K562 (cell line): ENCODE measurements at regions not wholly inside any gene's neighbourhood (a gene's known extent, or its start where the extent isn't known, plus 50 kb on each side); places are given as distances from the start of the nearest gene placed in this dataset.

Experiments used
- ATAC-seq: fragments of 200-7000 bp; cut with Tn5 transposase; 3 replicates; pipeline ENCODE4 v1.9.1; 2020; ENCODE audit warnings: moderate library complexity
- BruUV-seq: library from RNA; stranded (reverse); fragments of 400-500 nt; replicated peaks from 2 replicates; lab custom pipeline; 2021; lab: Mats Ljungman, UMichigan
- CTCF ChIA-PET: fragments of 300-600 bp; formaldehyde crosslinking; extraction: SDS; loops from one replicate; lab custom pipeline; 2021; ENCODE audit warnings: low intra/inter-chr PET ratio; lab: Yijun Ruan, JAX
- POLR2A ChIA-PET: fragments of 300-600, 350-650 bp; sonication (Branson Sonifier 250); formaldehyde crosslinking; extraction: SDS; loops from one replicate; lab custom pipeline; 2021; ENCODE audit warnings: antibody characterized with exemption, inconsistent platforms; lab: Yijun Ruan, JAX
- DNase-seq, 4 experiments: peaks; one replicate each; pipeline versions ENCODE4 v3.0.0 to v3.0.0-alpha.2; 2011 to 2018; ENCODE audit warnings: low spot score in 3 of 4, mixed read lengths in 3 of 4; ENCODE audit errors: extremely low read depth in 1 of 4
- FAIRE-seq: peaks from 2 replicates; lab custom pipeline; 2011; peaks lifted over from hg19 to GRCh38; lab: Jason Lieb, UNC
- H2AFZ ChIP-seq: 2 replicates; pipeline ENCODE4 v1.6.0; 2011; ENCODE audit warnings: low read depth, low read length, control low read depth, inconsistent platforms
- H3K27ac ChIP-seq: fragments of 200-600 bp; 3 replicates; pipeline ENCODE4 v1.8.0; 2011; ENCODE audit warnings: low read depth, mild to moderate bottlenecking, control low read depth, inconsistent platforms, low read length, moderate library complexity, mixed read lengths; ENCODE audit errors: extremely low read depth
- H3K27me3 ChIP-seq, 2 experiments: fragments of 300-600 bp in 1 of 2; 2 replicates in 1 of 2; 3 replicates in 1 of 2; pipeline versions ENCODE4 v1.6.0 to v1.8.0; 2011; ENCODE audit warnings: inconsistent platforms in 2 of 2, low read length in 2 of 2, mild to moderate bottlenecking in 1 of 2, mixed read lengths in 1 of 2, moderate library complexity in 1 of 2; ENCODE audit not compliant: control insufficient read depth in 2 of 2, insufficient read depth in 2 of 2
- H3K36me3 ChIP-seq: fragments of 300-600 bp; 3 replicates; pipeline ENCODE4 v1.8.0; 2011; ENCODE audit warnings: mild to moderate bottlenecking, low read length, inconsistent platforms; ENCODE audit not compliant: control insufficient read depth, insufficient read depth
- H3K4me1 ChIP-seq, 2 experiments: fragments of 200-600 bp in 1 of 2; replicated peaks in 1 of 2; 2 replicates in 1 of 2; 3 replicates in 1 of 2; pipeline versions ENCODE4 v1.5.1 to v1.8.0; 2011; ENCODE audit warnings: inconsistent platforms in 2 of 2, low read length in 2 of 2, mild to moderate bottlenecking in 1 of 2, mixed read lengths in 1 of 2, moderate library complexity in 1 of 2; ENCODE audit not compliant: control insufficient read depth in 2 of 2, insufficient read depth in 2 of 2
- H3K4me2 ChIP-seq: 2 replicates; pipeline ENCODE4 v1.6.1; 2011; ENCODE audit warnings: low read length, control low read depth, inconsistent platforms, mixed read lengths; ENCODE audit not compliant: insufficient read depth
- H3K4me3 ChIP-seq: fragments of 200-600 bp; sonication (generic), shearing (Covaris generic); 2 replicates; pipeline ENCODE4 v1.5.1; 2016; ENCODE audit warnings: control low read depth, inconsistent platforms
- H3K79me2 ChIP-seq: fragments of 200-600 bp; 3 replicates; pipeline ENCODE4 v1.8.0; 2011; ENCODE audit warnings: low read length, inconsistent platforms; ENCODE audit not compliant: control insufficient read depth, insufficient read depth
- H3K9ac ChIP-seq, 2 experiments: 2 replicates each; pipeline versions ENCODE4 v1.6.0 to v1.6.1; 2011; ENCODE audit warnings: low read depth in 2 of 2, low read length in 2 of 2, control low read depth in 1 of 2, inconsistent platforms in 1 of 2, mild to moderate bottlenecking in 1 of 2, mixed read lengths in 1 of 2; ENCODE audit not compliant: insufficient read depth in 1 of 2
- H3K9me1 ChIP-seq: one replicate; pipeline ENCODE4 v1.6.0; 2011; ENCODE audit warnings: inconsistent platforms, mild to moderate bottlenecking, low read length, moderate library complexity; ENCODE audit not compliant: control insufficient read depth, insufficient read depth
- H3K9me3 ChIP-seq: replicated peaks from 2 replicates; pipeline ENCODE4 v1.5.1; 2011; ENCODE audit warnings: low read depth, low read length, inconsistent platforms; ENCODE audit not compliant: control insufficient read depth, insufficient read depth
- H4K20me1 ChIP-seq: replicated peaks from 2 replicates; pipeline ENCODE4 v1.6.1; 2011; ENCODE audit warnings: low read length, inconsistent platforms, mixed read lengths; ENCODE audit not compliant: control insufficient read depth, insufficient read depth
- BRF1 ChIP-seq: IDR thresholded peaks from 3 replicates; pipeline ENCODE4 v1.6.1; 2011; ENCODE audit warnings: borderline replicate concordance, mild to moderate bottlenecking; ENCODE audit not compliant: insufficient read length; ENCODE audit errors: extremely low read depth
- CREM ChIP-seq: IDR thresholded peaks from 2 replicates; pipeline ENCODE4 v1.6.1; 2014; ENCODE audit warnings: antibody characterized with exemption, low read depth
- CTBP1 ChIP-seq: fragments of 450-650 bp; IDR thresholded peaks from 2 replicates; pipeline ENCODE4 v1.6.1; 2016; ENCODE audit warnings: borderline replicate concordance
- DACH1 ChIP-seq: fragments of 450-650 bp; IDR thresholded peaks from 2 replicates; pipeline ENCODE4 v1.6.1; 2018; ENCODE audit not compliant: partially characterized antibody
- ESRRB ChIP-seq: fragments of 250-450 bp; sonication (Bioruptor Pico); IDR thresholded peaks from 2 replicates; pipeline ENCODE4 v1.5.0; 2020; ENCODE audit warnings: mild to moderate bottlenecking, moderate library complexity, borderline replicate concordance
- EZH2 ChIP-seq: IDR thresholded peaks from 2 replicates; pipeline ENCODE4 v1.6.1; 2012; ENCODE audit warnings: low read depth, mild to moderate bottlenecking, inconsistent platforms, low read length, borderline replicate concordance
- GATAD2B ChIP-seq: fragments of 450-650 bp; IDR thresholded peaks from 2 replicates; pipeline ENCODE4 v1.6.1; 2017; ENCODE audit warnings: mild to moderate bottlenecking, borderline replicate concordance
- HNRNPUL1 ChIP-seq: fragments of 200-400 bp; formaldehyde crosslinking; IDR thresholded peaks from 2 replicates; pipeline ENCODE4 v1.6.1; 2017; ENCODE audit warnings: low read length
- KDM1A ChIP-seq, 2 experiments: fragments of 450-650 bp; IDR thresholded peaks; 2 replicates each; pipeline ENCODE4 v1.6.1; 2016; ENCODE audit warnings: mild to moderate bottlenecking in 2 of 2
- MAFF ChIP-seq: IDR thresholded peaks from 2 replicates; pipeline ENCODE4 v1.6.1; 2012; ENCODE audit warnings: low read length, improper control_type of control experiment
- MAFG ChIP-seq: fragments of 450-650 bp; conservative IDR thresholded peaks from 2 replicates; pipeline ENCODE4 v1.6.1; 2016; ENCODE audit warnings: missing genetic modification characterization, missing compliant biosample characterization
- MAFK ChIP-seq: IDR thresholded peaks from 2 replicates; pipeline ENCODE4 v1.6.1; 2011; ENCODE audit warnings: low read length, improper control_type of control experiment
- NFYB ChIP-seq: IDR thresholded peaks from 2 replicates; pipeline ENCODE4 v1.6.1; 2011; ENCODE audit warnings: mild to moderate bottlenecking, moderate library complexity; ENCODE audit not compliant: insufficient read length; ENCODE audit errors: extremely low read depth
- PHB ChIP-seq: fragments of 250-450 bp; sonication (Bioruptor Pico); IDR thresholded peaks from 2 replicates; pipeline ENCODE4 v1.5.0; 2021
- POLR2H ChIP-seq: IDR thresholded peaks from 2 replicates; pipeline ENCODE4 v1.6.1; 2016; ENCODE audit warnings: missing genetic modification characterization, low read depth, mild to moderate bottlenecking, control low read depth, missing compliant biosample characterization, moderate library complexity
- SMARCA4 ChIP-seq: fragments of 450-650 bp; IDR thresholded peaks from 2 replicates; pipeline ENCODE4 v1.6.1; 2016
- TAF7 ChIP-seq: fragments of 450-650 bp; IDR thresholded peaks from 2 replicates; pipeline ENCODE4 v1.6.1; 2016; ENCODE audit warnings: missing genetic modification characterization, missing compliant biosample characterization
- ZNF146 ChIP-seq: IDR thresholded peaks from one replicate; pipeline ENCODE4 v1.6.1; 2018; ENCODE audit warnings: missing compliant biosample characterization; ENCODE audit not compliant: unreplicated experiment
- ZNF217 ChIP-seq: sonication (generic); formaldehyde crosslinking; IDR thresholded peaks from 2 replicates; pipeline ENCODE4 v1.8.0; 2022; ENCODE audit warnings: mild to moderate bottlenecking, missing genetic modification reagents
- ZNF316 ChIP-seq: fragments of 450-650 bp; IDR thresholded peaks from 2 replicates; pipeline ENCODE4 v1.6.1; 2016
- ZNF766 ChIP-seq: fragments of 200-800 bp; sonication (Bioruptor generic); conservative IDR thresholded peaks from 2 replicates; pipeline ENCODE4 v1.6.1; 2016; ENCODE audit warnings: missing genetic modification characterization, missing compliant biosample characterization
- WGBS: fragments of 100-300 bp; shearing (Covaris generic); methylation state at CpG from one replicate; pipeline ENCODE4 v1.1.6; 2016; ENCODE audit warnings: low coverage, mixed read lengths; ENCODE audit not compliant: insufficient coverage; ENCODE audit errors: missing lambda C conversion rate; 5-methylcytosine and 5-hydroxymethylcytosine counted together
- in situ Hi-C: fragments of 300-500 bp; cut with MboI; formaldehyde crosslinking; loops from 4 replicates; pipeline ENCODE4 v1.15.0; 2018; ENCODE audit warnings: inconsistent platforms, mixed read lengths
- intact Hi-C: fragments of 100-400 bp; cut with micrococcal nuclease; formaldehyde crosslinking; loops from 2 replicates; pipeline ENCODE4 v1.14.2; 2022

- 0% methylated on average over 3 of the region's 3 CpGs for WGBS
- Histone ChIP-seq H3K9me1 (no peaks in the 10 kb centered on the region), H4K20me1 (no peaks in the 10 kb centered on the region), H3K27me3 (no peaks in the 10 kb centered on the region), H3K9me3 (no peaks in the 10 kb centered on the region), H3K36me3 (no peaks in the 10 kb centered on the region), H3K9ac (no peak overlapping the region), H3K4me1 (no peaks in the 10 kb centered on the region), H3K27ac (no peak overlapping the region), H3K79me2 (no peaks in the 10 kb centered on the region), H2AFZ (no peak overlapping the region), H3K4me3 (no peak overlapping the region), H3K4me2 (no peak overlapping the region)
- ATAC-seq: no peak
- no peak for FAIRE-seq
- no TSS peak for BruUV-seq
- ChIA-PET POLR2A (no interaction called here), CTCF (no interaction called here)
- intact Hi-C loops (no loop called here), in situ Hi-C loops (no loop called here)
- TF ChIP-seq ZNF316 (peak; percentile 31; the same call in 1 of the 2 replicates), EZH2 (no peak), MAFF (peak; percentile 37), MAFK (peak; percentile 32; the same call in 1 of the 2 replicates), MAFG (tag) (peak; percentile 28; the same call in 1 of the 2 replicates)
- no peak for DNase-seq
Measured at GRCh38 chr2:116442418-116442817, 1372.1 kb upstream of the DDX18 start.

- Histone ChIP-seq H3K4me1 (no peaks in the 10 kb centered on the region), H3K9me3 (no peaks in the 10 kb centered on the region), H4K20me1 (no peaks in the 10 kb centered on the region), H3K79me2 (no peaks in the 10 kb centered on the region), H3K4me2 (no peak overlapping the region), H3K27ac (no peak overlapping the region), H3K9me1 (no peaks in the 10 kb centered on the region), H3K27me3 (no peaks in the 10 kb centered on the region), H3K4me3 (no peak overlapping the region), H3K36me3 (no peaks in the 10 kb centered on the region), H2AFZ (no peak overlapping the region), H3K9ac (no peak overlapping the region)
- no peak for FAIRE-seq
- intact Hi-C loops (no loop called here), in situ Hi-C loops (no loop called here)
- no TSS peak for BruUV-seq
- no peak for TF ChIP-seq NFYB
- TF ChIP-seq CTBP1: no peak
- TF ChIP-seq KDM1A (IDR thresholded peaks at IDR 0.05): no peak
- TF ChIP-seq ZNF217 (CRISPR knock-in tag): no peak
- no peak for TF ChIP-seq CREM
- TF ChIP-seq BRF1: no peak
- no peak for TF ChIP-seq PHB
- TF ChIP-seq SMARCA4: no peak
- TF ChIP-seq GATAD2B: no peak
- TF ChIP-seq POLR2H (tag): no peak
- no peak for TF ChIP-seq ZNF766 (CRISPR knock-in tag)
- TF ChIP-seq ESRRB (CRISPR knock-in tag): no peak
- no peak for TF ChIP-seq ZNF146 (CRISPR knock-in tag)
- TF ChIP-seq HNRNPUL1: no peak
- no peak for TF ChIP-seq TAF7
- no peak for TF ChIP-seq DACH1
- ChIA-PET POLR2A (no interaction called here), CTCF (no interaction called here)
- no peak for ATAC-seq
- WGBS: 0% methylated on average over 1 of the region's 1 CpG
- no peak for DNase-seq
Measured at GRCh38 chr2:116444256-116444872, 1370.1 kb upstream of the DDX18 start.
